Stimulated activated CD8-positive, alpha-beta memory T cell treated with anti-CD3 and anti-CD28 coated beads, Interleukin-15, amount 100 ng/mL, for 1 hour (primary cell): ENCODE measurements at regions not wholly inside any gene's neighbourhood (a gene's known extent, or its start where the extent isn't known, plus 50 kb on each side); places are given as distances from the start of the nearest gene placed in this dataset.

Experiments
- DNase-seq: peaks from one replicate; pipeline ENCODE4 v3.0.0-alpha.2; 2020; ENCODE audit warnings: low read depth

GRCh38 chr4:67122029-67122428, 423.3 kb downstream of the CENPC start:
- no peak for DNase-seq

GRCh38 chr4:67120369-67120768, 424.9 kb downstream of the CENPC start:
- DNase-seq = no peak

DNA sequence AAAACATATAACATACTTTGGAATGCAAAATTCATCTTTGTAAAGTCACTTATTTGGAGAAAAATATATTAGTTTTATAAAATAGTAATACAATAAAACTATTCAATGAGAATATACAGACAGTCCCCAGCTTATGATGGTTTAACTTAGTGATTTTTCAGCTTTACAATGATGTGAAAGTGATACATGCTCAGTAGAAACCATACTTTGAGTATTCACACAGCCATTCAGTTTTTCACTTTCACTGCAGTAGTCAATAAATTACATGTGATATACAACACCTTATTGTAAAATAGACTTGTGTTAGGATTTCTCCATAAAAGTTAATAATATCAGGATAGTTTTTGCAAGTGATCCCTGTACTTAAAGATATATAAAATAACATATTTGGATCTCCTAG, 436.0 kb downstream of the CENPC start:
- no peak for DNase-seq

- DNase-seq = no peak
Observed at GRCh38 chr4:67106861-67107460, 438.3 kb downstream of the CENPC start.

- DNase-seq = no peak
Observed at GRCh38 chr4:67104145-67104544, 441.2 kb downstream of the CENPC start.

DNA sequence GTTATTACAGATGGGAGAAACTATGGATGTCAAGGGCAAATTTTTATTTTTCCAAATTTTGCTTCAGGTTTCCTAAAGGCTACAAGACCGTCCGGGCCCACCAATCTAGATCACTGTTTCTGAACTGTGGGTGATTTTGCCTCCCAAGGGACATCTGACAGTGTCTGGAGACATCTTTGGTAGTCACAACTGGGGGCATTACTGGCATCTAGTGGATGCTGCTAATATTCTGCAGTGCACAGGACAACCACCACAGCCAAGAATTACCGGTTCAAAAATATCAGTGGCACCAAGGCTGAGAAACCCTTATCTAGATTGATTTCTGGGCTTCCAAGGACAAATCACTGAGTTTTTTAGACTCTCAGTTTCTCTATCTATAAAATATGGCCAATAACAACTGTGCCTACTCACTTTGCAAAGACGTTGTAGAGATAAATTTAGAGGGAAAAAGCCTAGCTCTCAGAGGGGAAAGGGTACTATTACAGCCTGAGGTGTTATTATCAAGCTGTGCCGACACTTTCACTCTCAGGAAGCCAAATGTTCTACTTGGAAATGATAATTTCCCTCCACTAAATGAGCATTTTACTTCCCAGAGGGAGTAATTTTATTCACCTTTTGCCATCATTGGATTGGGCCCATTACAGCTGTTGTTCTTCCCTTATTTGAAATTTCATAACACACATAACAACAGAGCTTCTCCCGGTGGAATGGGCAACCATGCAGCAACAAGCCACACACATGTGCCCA, 442.1 kb downstream of the CENPC start:
- DNase-seq = no peak

GRCh38 chr4:67101612-67102011, 443.7 kb downstream of the CENPC start:
- DNase-seq = no peak

DNA sequence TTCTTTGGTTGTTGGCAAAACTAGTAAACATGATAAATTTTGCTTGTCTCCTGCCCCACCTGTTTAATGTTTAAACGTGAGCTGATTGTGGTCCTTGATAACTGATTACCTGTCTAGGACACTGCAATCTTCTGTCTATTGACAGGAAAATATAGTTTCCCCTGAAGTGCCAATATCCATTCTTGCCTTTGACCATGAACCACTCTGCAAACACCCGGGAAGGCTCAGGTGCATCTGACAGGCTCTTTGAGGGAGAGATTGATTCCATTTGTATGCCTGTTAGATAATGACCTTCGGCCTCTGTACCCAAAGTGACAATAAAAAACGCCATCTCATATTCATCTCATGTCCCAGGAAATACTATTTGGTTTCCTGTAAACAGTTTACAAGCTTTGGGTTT, 453.0 kb downstream of the CENPC start:
- no peak for DNase-seq

DNA sequence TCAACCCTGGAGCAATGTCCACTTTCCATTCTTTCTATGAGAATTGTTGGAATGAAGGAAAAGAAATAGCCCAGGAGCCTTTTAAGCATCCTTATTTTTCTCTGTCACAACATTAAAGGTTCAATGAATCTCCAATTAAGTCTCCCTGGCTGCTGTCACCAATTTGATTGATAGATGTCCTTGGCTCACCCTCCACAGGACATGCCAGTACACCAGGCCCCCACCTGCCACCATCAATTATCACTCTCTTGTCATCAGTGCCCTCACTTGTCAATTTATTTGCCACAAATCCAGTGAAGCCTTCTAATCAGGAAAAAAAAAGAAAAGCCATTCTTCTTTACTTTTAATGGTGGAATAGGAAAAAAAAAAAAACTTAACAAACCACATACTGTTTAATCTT, 453.6 kb downstream of the CENPC start:
- no peak for DNase-seq

DNA sequence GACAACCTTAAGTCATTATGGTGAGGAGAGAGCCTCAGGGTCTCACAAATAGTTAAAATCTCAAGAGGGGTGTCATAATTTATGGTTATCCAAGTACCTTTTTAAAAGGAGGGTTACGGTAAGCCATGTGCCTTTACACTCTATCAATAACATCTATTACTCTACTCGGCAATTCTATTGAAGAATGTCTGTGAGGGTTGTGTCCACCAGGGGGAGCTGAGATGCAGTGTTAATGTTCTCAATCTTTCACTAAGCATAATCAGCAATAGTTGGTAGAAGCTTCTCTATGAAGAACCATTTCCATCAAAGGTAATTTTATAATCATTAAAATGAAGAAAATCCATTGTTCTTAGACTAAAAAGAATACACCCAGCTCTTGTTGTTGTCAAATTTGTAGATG, 457.4 kb downstream of the CENPC start:
- DNase-seq = peak; percentile 4

- DNase-seq = no peak
Observed at GRCh38 chr4:67084783-67085182, 460.5 kb downstream of the CENPC start.

GRCh38 chr4:67083496-67083895, 461.8 kb downstream of the CENPC start:
- DNase-seq = no peak

GRCh38 chr4:67082746-67083145, 462.6 kb downstream of the CENPC start:
- no peak for DNase-seq

- DNase-seq = no peak
Observed at GRCh38 chr4:67080046-67080557, 465.2 kb downstream of the CENPC start.

- DNase-seq = no peak
Observed at GRCh38 chr4:67071641-67072040, 473.7 kb downstream of the CENPC start.

- DNase-seq = no peak
Observed at GRCh38 chr4:67055319-67055718, 490.0 kb downstream of the CENPC start.

DNA sequence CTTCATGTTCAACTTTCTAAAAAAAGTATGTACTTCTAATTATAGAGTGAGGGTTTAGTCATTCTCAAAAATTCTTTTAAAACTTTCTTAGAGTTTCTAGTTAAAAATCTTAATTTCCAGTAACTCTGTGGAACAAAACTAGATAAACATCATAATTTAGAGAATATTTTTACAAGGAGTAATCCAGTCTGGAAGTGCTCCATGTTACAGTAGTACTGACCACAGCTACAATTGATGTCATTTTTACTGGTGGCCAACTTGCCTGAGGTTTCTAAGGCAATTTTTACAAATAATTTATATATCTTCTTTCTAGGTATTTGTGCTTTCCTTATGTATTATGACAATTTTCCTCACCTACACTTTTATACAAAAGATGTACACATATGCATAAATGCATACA, 490.4 kb downstream of the CENPC start:
- DNase-seq = no peak

DNA sequence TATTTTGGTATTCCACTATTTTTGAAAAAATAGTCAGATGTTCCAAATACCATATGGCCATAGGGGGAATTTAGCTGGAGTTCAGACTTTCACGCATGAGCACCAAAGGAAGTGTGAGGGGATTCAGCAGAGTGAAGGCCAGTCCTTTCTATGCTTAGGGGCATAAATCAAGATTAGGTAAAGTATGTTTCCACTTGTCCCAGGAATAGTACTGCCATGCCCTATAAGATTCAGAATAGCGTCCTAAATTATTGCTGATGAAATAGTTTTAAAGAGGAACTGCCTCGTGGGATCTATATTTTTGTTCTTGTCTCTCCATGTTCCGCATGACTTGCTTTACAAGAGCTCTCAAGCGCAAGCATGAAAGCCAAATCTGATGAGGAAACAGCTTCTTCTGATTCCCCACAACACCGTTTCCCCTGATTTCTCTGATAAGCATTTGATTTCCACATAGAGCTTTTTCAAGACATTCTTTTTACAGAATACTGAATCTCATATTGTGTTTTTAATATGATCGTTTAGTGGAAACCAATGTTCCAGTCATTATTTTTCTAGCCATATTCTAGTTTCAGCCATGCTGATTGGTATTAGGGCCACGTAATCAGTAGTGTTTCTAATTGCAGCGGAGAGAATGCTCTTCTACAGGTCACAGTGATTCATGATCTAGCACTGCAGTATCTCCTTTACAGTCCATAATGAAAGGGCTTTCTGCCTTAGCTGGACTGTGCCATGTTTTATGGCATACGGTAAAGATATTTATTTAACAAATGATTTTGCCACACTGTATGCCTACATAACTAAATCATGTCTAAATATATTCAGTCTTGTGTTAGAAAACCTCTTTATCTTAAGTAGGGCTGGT, 492.3 kb downstream of the CENPC start:
- DNase-seq = no peak

DNA sequence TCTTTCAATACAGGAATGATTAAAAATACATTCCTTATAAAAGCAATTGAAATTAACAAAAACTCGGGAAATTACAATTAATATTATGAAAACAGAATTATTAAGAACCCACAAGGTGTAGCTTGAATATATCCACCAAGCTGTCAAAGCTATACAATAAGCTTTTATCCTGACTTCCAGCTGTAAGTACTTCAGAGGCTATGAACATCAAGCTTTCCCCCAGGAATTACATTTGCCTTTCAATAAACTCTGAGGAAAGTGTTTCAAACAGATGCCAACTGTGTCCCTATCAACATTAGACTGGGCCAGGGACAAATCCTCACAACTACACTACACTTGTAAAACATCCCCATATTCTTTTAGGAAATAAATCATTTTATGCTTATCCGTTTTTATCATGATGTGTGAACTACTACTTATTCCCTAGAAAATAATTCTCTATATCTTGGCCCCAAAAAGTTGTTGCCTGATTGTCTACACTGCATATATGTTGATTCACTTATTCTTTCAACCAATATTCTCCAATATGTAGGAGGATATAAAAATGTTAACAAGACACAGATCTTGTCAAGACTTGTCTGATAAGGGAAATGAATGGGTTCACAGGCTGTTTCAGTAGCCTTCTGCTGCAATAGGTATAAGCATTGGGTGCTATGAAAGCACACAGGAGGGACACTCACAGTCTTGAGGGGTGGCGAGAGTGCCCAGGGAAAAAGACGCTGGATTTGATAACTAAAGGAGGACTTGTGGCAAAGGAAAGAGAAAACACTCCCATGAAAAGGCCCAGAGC, 494.1 kb downstream of the CENPC start:
- DNase-seq = no peak

- no peak for DNase-seq
Observed at GRCh38 chr4:67049446-67049845, 495.9 kb downstream of the CENPC start.

- no peak for DNase-seq
Observed at GRCh38 chr4:67048530-67048929, 496.8 kb downstream of the CENPC start.

DNA sequence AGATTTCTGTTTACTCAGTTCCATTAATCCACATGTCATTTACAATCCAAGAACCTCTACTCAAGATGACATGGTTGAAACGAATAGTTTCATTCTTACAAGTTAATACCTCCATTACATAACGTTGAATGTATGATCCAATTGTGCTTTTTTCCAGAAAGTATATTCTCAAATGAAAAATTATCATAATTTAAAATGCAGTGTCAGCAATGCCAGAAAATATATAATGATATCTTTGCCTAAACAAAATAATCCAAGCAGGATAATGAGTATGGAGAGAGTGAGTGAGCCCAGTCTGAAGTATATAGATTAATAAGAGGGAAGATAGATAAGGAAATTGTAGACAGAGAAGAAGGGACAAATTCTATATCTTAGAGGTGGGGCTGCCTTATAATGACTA, 505.0 kb downstream of the CENPC start:
- DNase-seq = no peak
